ENCODE measurements at regions not wholly inside any gene's neighbourhood (a gene's known extent, or its start where the extent isn't known, plus 50 kb on each side); places are given as distances from the start of the nearest gene placed in this dataset.
"Not testable (repeated sequence)": the region's sequence is repeated elsewhere in the genome, so short reads cannot be mapped to it uniquely, and the experiment has no call there.

DNA sequence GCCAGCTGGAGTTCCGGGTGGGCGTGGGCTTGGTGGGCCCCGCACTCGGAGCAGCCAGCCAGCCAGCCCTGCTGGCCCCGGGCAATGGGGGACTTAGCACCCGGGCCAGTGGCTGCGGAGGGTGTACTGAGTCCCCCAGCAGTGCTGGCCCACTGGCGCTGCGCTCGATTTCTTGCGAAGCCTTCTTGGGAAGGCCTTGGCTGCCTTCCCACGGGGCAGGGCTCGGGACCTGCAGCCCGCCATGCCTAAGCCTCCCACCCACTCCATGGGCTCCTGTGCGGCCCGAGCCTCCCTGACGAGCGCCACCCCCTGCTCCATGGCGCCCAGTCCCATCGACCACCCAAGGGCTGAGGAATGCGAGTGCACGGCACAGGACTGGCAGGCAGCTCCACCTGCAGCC is 321.6 kb downstream of the SH2D4B start:
- WGBS = 94% methylated on average over 22 of the region's 22 CpGs
- H3K27me3 ChIP-seq (ENCODE audit: control insufficient read depth, insufficient read depth); H3K4me3 ChIP-seq (ENCODE audit: low read length); H3K9me3 ChIP-seq (ENCODE audit: control insufficient read depth, low read length); H3K4me1 ChIP-seq (ENCODE audit: control insufficient read depth, insufficient read depth, low read length); intact Hi-C loops (cut with DNase I); ATAC-seq; H3K27ac ChIP-seq (ENCODE audit: low read length): not testable (repeated sequence)
- peak in 1 of 3 donors; percentile 32 for DNase-seq

DNA sequence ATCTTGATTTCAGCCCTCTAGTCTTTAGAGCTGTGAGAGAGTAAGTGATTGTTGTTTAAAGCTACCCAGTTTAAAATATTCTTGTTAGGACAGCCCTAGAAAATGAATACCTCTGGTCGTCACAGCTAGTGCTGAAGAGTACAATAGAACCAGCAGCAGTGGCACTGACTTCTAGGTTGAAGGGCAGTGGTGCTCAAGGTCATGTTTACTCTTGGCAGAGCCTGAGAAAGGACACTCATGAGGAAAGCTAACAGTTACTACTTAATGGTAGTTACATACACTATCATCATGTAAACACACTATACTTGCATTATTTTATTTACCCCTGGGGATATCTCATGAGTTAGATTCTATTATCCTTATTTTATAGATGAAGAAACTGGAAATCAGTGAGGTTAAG is 323.0 kb downstream of the SH2D4B start:
- Histone ChIP-seq H3K27me3 (ENCODE audit: control insufficient read depth, insufficient read depth) (no peaks in the 10 kb centered on the region), H3K27ac (ENCODE audit: low read length) (no peak overlapping the region), H3K9me3 (ENCODE audit: control insufficient read depth, low read length) (no peaks in the 10 kb centered on the region), H3K4me1 (ENCODE audit: control insufficient read depth, insufficient read depth, low read length) (no peaks in the 10 kb centered on the region), H3K4me3 (ENCODE audit: low read length) (no peak overlapping the region)
- intact Hi-C loops (cut with DNase I) = no loop called here
- DNase-seq (no peak), ATAC-seq (no peak)
- WGBS = 61% methylated on average over 1 of the region's 1 CpG

DNA sequence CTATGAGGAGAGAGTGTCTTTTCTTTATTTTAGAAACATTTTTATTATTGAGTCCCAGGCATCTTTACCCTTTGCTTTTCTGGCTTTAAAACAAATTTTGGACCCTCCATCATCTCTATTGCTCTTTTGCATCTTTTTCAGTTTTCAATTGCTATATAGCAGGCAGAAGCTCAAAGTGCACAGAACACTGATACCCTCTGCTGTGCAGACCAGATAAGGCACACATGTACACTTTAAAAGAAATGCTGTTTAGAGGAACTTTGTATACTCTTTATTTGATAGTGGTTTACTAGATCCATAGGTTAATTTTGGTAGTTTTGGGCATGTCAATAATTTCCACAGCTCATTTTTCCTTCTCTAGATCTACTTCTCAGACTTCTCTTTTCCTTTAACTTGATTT is 324.2 kb downstream of the SH2D4B start:
- no peak overlapping the region for H3K4me3 ChIP-seq (ENCODE audit: low read length)
- intact Hi-C loops (cut with DNase I) = no loop called here
- ATAC-seq = no peak

DNA sequence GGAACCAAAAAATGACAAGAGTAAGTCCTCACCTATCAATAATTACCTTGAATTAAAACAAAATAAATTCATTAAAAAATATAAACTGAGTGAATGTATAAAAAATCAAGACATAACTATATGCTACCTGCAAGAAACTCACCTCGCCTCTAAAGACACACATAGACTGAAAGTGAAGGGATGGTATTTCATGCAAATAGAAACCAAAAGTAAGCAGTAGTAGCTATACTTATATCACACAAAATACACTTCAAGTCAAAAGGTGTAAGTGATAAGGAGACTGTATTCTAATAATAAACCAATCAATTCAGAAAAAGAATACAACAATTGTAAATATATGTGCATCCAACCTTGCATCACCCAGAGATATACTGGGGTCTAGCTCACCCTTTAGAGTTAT is 332.6 kb downstream of the SH2D4B start:
- no peak for ATAC-seq

More for the DNA sequence above, 324.2 kb downstream of the SH2D4B start:
- H3K9me3 ChIP-seq (ENCODE audit: control insufficient read depth, low read length) = no peaks in the 10 kb centered on the region
- H3K4me1 ChIP-seq (ENCODE audit: control insufficient read depth, insufficient read depth, low read length) = no peaks in the 10 kb centered on the region
- no peaks in the 10 kb centered on the region for H3K27me3 ChIP-seq (ENCODE audit: control insufficient read depth, insufficient read depth)
- DNase-seq = no peak
- H3K27ac ChIP-seq (ENCODE audit: low read length) = no peak overlapping the region

DNA sequence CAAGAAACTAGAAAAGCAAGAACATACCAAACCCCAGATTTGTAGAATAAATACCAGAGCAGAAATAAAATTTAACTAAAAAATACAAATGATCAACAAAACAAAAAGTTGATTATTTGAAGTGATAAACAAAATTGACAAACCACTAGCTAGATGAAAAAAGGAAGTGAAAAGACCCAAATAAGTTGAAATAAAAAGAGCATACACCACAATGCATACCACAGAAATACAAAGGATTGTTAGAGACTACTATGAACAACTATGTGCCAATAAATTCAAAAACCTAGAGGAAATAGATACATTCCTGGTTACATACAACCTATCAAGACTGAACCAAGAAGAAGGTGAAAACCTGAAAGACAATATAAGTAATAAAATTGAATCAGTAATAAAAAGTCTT is 333.4 kb downstream of the SH2D4B start:
- ATAC-seq = no peak
- Histone ChIP-seq H3K4me3 (ENCODE audit: low read length) (no peak overlapping the region), H3K27me3 (ENCODE audit: control insufficient read depth, insufficient read depth) (no peaks in the 10 kb centered on the region), H3K9me3 (ENCODE audit: control insufficient read depth, low read length) (no peaks in the 10 kb centered on the region), H3K4me1 (ENCODE audit: control insufficient read depth, insufficient read depth, low read length) (no peaks in the 10 kb centered on the region), H3K27ac (ENCODE audit: low read length) (no peak overlapping the region)
- DNase-seq = no peak
- intact Hi-C loops (cut with DNase I) = no loop called here

More for the DNA sequence above, 332.6 kb downstream of the SH2D4B start:
- DNase-seq = no peak
- H3K27me3 ChIP-seq (ENCODE audit: control insufficient read depth, insufficient read depth) = no peaks in the 10 kb centered on the region
- no peaks in the 10 kb centered on the region for H3K4me1 ChIP-seq (ENCODE audit: control insufficient read depth, insufficient read depth, low read length)
- no peak overlapping the region for H3K27ac ChIP-seq (ENCODE audit: low read length)
- H3K9me3 ChIP-seq (ENCODE audit: control insufficient read depth, low read length) = no peaks in the 10 kb centered on the region
- 80% methylated on average over 1 of the region's 1 CpG for WGBS
- no peak overlapping the region for H3K4me3 ChIP-seq (ENCODE audit: low read length)
- intact Hi-C loops (cut with DNase I) = no loop called here

DNA sequence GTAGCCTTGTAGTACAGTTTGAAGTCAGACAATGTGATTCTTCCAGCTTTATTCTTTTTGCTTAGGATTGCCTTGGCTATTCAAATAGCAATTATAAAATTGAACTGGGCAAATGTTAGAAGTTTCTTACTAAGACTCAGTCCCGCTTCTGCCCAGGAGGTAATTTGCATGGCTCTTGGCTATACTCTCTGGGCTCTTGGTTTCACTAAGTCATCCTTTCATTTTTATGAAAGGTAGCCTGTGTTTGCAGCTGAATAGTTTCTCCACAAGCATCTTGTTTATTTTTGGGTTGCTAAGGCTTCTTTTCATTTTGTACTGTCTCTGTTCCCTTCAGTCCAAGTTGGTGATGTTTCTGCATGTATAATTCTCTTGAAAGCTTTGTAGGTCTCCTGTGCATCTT is 340.6 kb downstream of the SH2D4B start:
- no peaks in the 10 kb centered on the region for H3K27me3 ChIP-seq (ENCODE audit: control insufficient read depth, insufficient read depth)
- intact Hi-C loops (cut with DNase I) = no loop called here
- WGBS = 92% methylated on average over 1 of the region's 1 CpG

DNA sequence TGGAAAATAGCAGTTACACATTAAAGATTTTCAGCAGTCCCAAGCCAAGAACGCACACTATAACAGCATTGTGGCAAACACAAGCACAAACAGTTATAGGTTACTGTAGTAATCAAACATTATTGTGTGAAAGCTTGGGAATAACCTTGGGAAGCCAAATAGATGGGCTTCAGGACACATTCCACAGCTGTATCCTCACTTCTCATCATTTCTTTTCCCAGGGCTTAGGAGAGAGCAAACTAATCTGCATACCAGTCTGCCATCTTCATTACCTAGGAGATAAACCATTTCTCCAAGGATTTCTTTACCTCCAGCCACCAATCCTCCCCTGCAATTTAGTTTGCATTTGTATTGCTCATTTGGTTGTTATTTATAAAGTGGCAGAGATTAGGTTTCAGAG is 352.4 kb downstream of the SH2D4B start:
- Histone ChIP-seq H3K4me3 (ENCODE audit: low read length) (no peak overlapping the region), H3K4me1 (ENCODE audit: control insufficient read depth, insufficient read depth, low read length) (no peaks in the 10 kb centered on the region), H3K27me3 (ENCODE audit: control insufficient read depth, insufficient read depth) (no peaks in the 10 kb centered on the region), H3K9me3 (ENCODE audit: control insufficient read depth, low read length) (no peaks in the 10 kb centered on the region), H3K27ac (ENCODE audit: low read length) (no peak overlapping the region)
- WGBS = 75% methylated on average over 1 of the region's 1 CpG
- intact Hi-C loops (cut with DNase I) = no loop called here
- ATAC-seq (no peak), DNase-seq (no peak)

More for the DNA sequence above, 340.6 kb downstream of the SH2D4B start:
- Histone ChIP-seq H3K27ac (ENCODE audit: low read length) (no peak overlapping the region), H3K9me3 (ENCODE audit: control insufficient read depth, low read length) (no peaks in the 10 kb centered on the region), H3K4me3 (ENCODE audit: low read length) (no peak overlapping the region), H3K4me1 (ENCODE audit: control insufficient read depth, insufficient read depth, low read length) (no peaks in the 10 kb centered on the region)
- ATAC-seq (no peak), DNase-seq (no peak)

DNA sequence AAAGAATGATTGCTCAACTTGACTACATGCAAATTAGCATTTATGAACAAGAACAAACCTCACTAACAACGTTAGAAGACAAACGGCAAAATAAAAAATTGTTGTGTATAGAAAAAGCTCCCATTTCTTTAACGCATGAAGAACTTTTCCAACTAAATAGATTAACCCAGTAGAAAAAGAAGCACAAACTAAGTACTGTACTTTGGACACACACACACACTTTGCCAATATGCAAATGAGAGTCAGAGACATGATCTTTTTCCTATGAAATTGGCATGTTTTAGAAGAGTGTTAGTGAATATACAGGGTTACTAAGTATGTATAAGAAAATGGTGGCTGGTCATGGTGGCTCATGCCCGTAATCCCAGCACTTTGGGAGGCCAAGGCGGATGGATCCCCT is 355.6 kb downstream of the SH2D4B start:
- no peak overlapping the region for H3K4me3 ChIP-seq (ENCODE audit: low read length)
- WGBS = 89% methylated on average over 5 of the region's 5 CpGs
- no peaks in the 10 kb centered on the region for H3K9me3 ChIP-seq (ENCODE audit: control insufficient read depth, low read length)
- H3K27me3 ChIP-seq (ENCODE audit: control insufficient read depth, insufficient read depth) = no peaks in the 10 kb centered on the region
- ATAC-seq (no peak), DNase-seq (no peak)
- H3K4me1 ChIP-seq (ENCODE audit: control insufficient read depth, insufficient read depth, low read length) = no peaks in the 10 kb centered on the region
- intact Hi-C loops (cut with DNase I) = no loop called here
- H3K27ac ChIP-seq (ENCODE audit: low read length) = no peak overlapping the region

DNA sequence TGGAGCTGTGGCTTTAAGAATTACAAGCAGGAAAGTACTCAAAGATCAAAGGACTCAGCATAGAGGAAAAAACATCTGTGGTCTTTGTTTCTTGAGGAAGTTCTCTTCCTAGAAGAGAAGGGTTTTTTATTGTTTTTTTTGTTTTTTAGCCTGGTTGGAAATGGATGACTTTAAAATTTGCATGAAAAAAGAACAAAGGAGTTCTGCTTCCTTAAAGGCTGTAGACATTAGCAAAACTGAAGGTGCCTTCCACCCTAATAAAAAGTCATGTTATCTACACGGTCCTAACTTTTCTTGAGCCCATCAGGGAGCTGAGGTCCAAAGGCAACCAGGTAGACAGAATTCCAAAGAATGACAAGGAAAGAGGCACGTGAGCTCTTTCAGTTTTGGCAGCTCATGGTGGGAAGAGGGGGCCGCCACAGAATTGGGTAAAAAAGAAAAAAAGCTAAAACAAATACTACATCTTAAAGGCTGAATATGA is 356.6 kb downstream of the SH2D4B start:
- Histone ChIP-seq H3K9me3 (ENCODE audit: control insufficient read depth, low read length) (no peaks in the 10 kb centered on the region), H3K4me1 (ENCODE audit: control insufficient read depth, insufficient read depth, low read length) (no peaks in the 10 kb centered on the region), H3K27me3 (ENCODE audit: control insufficient read depth, insufficient read depth) (no peaks in the 10 kb centered on the region), H3K4me3 (ENCODE audit: low read length) (no peak overlapping the region), H3K27ac (ENCODE audit: low read length) (no peak overlapping the region)
- 49% methylated on average over 3 of the region's 3 CpGs for WGBS
- ATAC-seq (no peak), DNase-seq (no peak)
- intact Hi-C loops (cut with DNase I) = no loop called here

DNA sequence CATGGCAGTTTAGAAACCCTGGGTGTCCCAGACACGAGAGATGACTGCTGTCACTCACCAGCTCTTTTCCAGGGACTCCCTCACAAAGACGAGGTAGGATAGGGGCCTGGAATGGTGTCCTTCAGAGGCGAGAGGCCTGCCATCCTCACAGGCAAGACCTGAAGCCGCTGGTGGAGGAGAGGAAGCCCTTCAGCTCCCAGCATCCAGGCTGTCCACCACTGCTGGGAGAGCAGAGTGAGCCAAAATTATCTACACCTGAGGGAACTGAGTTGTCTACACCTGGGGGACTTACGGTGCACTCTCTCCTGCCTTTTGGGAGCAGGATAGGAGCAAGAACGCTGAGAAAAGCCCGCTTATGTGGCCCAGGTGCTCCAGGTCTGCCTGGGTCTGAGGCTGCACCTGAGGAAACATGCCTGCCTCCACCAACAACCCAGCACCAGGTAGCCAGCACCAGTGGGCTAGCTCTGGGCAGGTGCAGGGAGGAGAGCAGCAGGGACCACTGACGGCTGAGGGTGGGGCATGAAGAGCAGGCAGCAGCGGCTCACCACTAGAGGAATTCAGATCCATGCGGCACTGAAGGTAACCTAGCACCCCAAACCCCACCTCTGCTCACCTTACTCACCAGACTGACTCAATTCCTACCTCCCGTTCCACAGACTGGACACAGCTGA is 357.2 kb downstream of the SH2D4B start:
- DNase-seq (peak in 1 of 3 donors; percentile 37), ATAC-seq (no peak)
- WGBS = 67% methylated on average over 11 of the region's 11 CpGs
- Histone ChIP-seq H3K27me3 (ENCODE audit: control insufficient read depth, insufficient read depth) (no peaks in the 10 kb centered on the region), H3K4me3 (ENCODE audit: low read length) (no peak overlapping the region), H3K27ac (ENCODE audit: low read length) (no peak overlapping the region), H3K9me3 (ENCODE audit: control insufficient read depth, low read length) (no peaks in the 10 kb centered on the region), H3K4me1 (ENCODE audit: control insufficient read depth, insufficient read depth, low read length) (no peaks in the 10 kb centered on the region)
- intact Hi-C loops (cut with DNase I) = no loop called here

DNA sequence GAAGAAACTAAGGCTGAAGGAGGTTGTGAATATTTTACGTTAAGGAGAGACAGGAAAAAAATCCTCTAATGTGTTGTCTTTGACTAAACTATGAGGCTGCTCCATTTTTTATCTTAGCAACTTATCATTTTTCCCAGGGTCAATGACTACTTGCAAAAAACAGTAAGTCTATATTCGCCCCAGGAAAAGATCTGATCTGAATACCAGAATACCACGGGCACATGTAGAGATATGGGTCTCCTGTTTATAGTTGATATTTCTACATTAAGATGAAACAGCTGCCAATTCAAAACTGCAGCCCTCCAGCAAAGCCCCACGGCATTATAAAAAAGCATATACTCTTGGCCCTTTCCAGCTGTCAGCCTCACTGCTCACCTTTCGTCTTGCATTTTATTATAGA is 358.4 kb downstream of the SH2D4B start:
- 49% methylated on average over 5 of the region's 5 CpGs for WGBS

DNA sequence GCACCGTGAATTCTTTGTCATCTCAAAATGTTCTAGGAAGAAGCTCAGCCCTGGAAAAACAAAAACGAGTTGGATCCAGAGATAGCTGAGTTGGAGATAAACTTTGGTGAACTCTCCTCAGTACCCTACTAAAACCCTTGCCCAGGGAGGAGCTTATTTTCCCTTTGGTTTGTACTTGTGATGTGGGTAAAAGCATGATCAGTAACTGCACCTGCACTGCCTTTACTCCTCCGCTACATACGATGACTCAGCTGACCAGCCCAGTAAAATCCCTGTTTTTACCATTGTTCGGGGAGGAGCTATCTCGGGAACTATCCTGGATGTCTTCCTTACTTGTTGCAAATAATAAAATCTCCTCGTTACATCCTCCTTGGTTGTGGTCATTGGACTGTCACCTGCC is 359.3 kb downstream of the SH2D4B start:
- Histone ChIP-seq H3K27ac (ENCODE audit: low read length) (no peak overlapping the region), H3K9me3 (ENCODE audit: control insufficient read depth, low read length) (no peaks in the 10 kb centered on the region), H3K4me3 (ENCODE audit: low read length) (no peak overlapping the region), H3K4me1 (ENCODE audit: control insufficient read depth, insufficient read depth, low read length) (no peaks in the 10 kb centered on the region), H3K27me3 (ENCODE audit: control insufficient read depth, insufficient read depth) (no peaks in the 10 kb centered on the region)
- intact Hi-C loops (cut with DNase I) = no loop called here
- 70% methylated on average over 7 of the region's 7 CpGs for WGBS
- DNase-seq (no peak), ATAC-seq (no peak)

More for the DNA sequence above, 358.4 kb downstream of the SH2D4B start:
- ATAC-seq = no peak
- no peak for DNase-seq
- H3K27me3 ChIP-seq (ENCODE audit: control insufficient read depth, insufficient read depth) = no peaks in the 10 kb centered on the region
- H3K4me1 ChIP-seq (ENCODE audit: control insufficient read depth, insufficient read depth, low read length) = no peaks in the 10 kb centered on the region
- H3K27ac ChIP-seq (ENCODE audit: low read length) = no peak overlapping the region
- intact Hi-C loops (cut with DNase I) = no loop called here
- H3K4me3 ChIP-seq (ENCODE audit: low read length) = no peak overlapping the region
- H3K9me3 ChIP-seq (ENCODE audit: control insufficient read depth, low read length) = no peaks in the 10 kb centered on the region

Measured in right cardiac atrium (tissue), 5 donors.